K562 (cell line): ENCODE measurements at regions not wholly inside any gene's neighbourhood (a gene's known extent, or its start where the extent isn't known, plus 50 kb on each side); places are given as distances from the start of the nearest gene placed in this dataset.

ENCODE experiments used
- ATAC-seq: fragments of 200-7000 bp; cut with Tn5 transposase; 3 replicates; pipeline ENCODE4 v1.9.1; 2020; ENCODE audit warnings: moderate library complexity
- BruUV-seq: library from RNA; stranded (reverse); fragments of 400-500 nt; replicated peaks from 2 replicates; lab custom pipeline; 2021; lab: Mats Ljungman, UMichigan
- CTCF ChIA-PET: fragments of 300-600 bp; formaldehyde crosslinking; extraction: SDS; loops from one replicate; lab custom pipeline; 2021; ENCODE audit warnings: low intra/inter-chr PET ratio; lab: Yijun Ruan, JAX
- POLR2A ChIA-PET: fragments of 300-600, 350-650 bp; sonication (Branson Sonifier 250); formaldehyde crosslinking; extraction: SDS; loops from one replicate; lab custom pipeline; 2021; ENCODE audit warnings: antibody characterized with exemption, inconsistent platforms; lab: Yijun Ruan, JAX
- DNase-seq, 4 experiments: peaks; one replicate each; pipeline versions ENCODE4 v3.0.0 to v3.0.0-alpha.2; 2011 to 2018; ENCODE audit warnings: low spot score in 3 of 4, mixed read lengths in 3 of 4; ENCODE audit errors: extremely low read depth in 1 of 4
- FAIRE-seq: peaks from 2 replicates; lab custom pipeline; 2011; peaks lifted over from hg19 to GRCh38; lab: Jason Lieb, UNC
- H2AFZ ChIP-seq: 2 replicates; pipeline ENCODE4 v1.6.0; 2011; ENCODE audit warnings: low read depth, low read length, control low read depth, inconsistent platforms
- H3K27ac ChIP-seq: fragments of 200-600 bp; 3 replicates; pipeline ENCODE4 v1.8.0; 2011; ENCODE audit warnings: low read depth, mild to moderate bottlenecking, control low read depth, inconsistent platforms, low read length, moderate library complexity, mixed read lengths; ENCODE audit errors: extremely low read depth
- H3K27me3 ChIP-seq, 2 experiments: fragments of 300-600 bp in 1 of 2; 2 replicates in 1 of 2; 3 replicates in 1 of 2; pipeline versions ENCODE4 v1.6.0 to v1.8.0; 2011; ENCODE audit warnings: inconsistent platforms in 2 of 2, low read length in 2 of 2, mild to moderate bottlenecking in 1 of 2, mixed read lengths in 1 of 2, moderate library complexity in 1 of 2; ENCODE audit not compliant: control insufficient read depth in 2 of 2, insufficient read depth in 2 of 2
- H3K36me3 ChIP-seq: fragments of 300-600 bp; 3 replicates; pipeline ENCODE4 v1.8.0; 2011; ENCODE audit warnings: mild to moderate bottlenecking, low read length, inconsistent platforms; ENCODE audit not compliant: control insufficient read depth, insufficient read depth
- H3K4me1 ChIP-seq, 2 experiments: fragments of 200-600 bp in 1 of 2; replicated peaks in 1 of 2; 2 replicates in 1 of 2; 3 replicates in 1 of 2; pipeline versions ENCODE4 v1.5.1 to v1.8.0; 2011; ENCODE audit warnings: inconsistent platforms in 2 of 2, low read length in 2 of 2, mild to moderate bottlenecking in 1 of 2, mixed read lengths in 1 of 2, moderate library complexity in 1 of 2; ENCODE audit not compliant: control insufficient read depth in 2 of 2, insufficient read depth in 2 of 2
- H3K4me2 ChIP-seq: 2 replicates; pipeline ENCODE4 v1.6.1; 2011; ENCODE audit warnings: low read length, control low read depth, inconsistent platforms, mixed read lengths; ENCODE audit not compliant: insufficient read depth
- H3K4me3 ChIP-seq: fragments of 200-600 bp; sonication (generic), shearing (Covaris generic); 2 replicates; pipeline ENCODE4 v1.5.1; 2016; ENCODE audit warnings: control low read depth, inconsistent platforms
- H3K79me2 ChIP-seq: fragments of 200-600 bp; 3 replicates; pipeline ENCODE4 v1.8.0; 2011; ENCODE audit warnings: low read length, inconsistent platforms; ENCODE audit not compliant: control insufficient read depth, insufficient read depth
- H3K9ac ChIP-seq, 2 experiments: 2 replicates each; pipeline versions ENCODE4 v1.6.0 to v1.6.1; 2011; ENCODE audit warnings: low read depth in 2 of 2, low read length in 2 of 2, control low read depth in 1 of 2, inconsistent platforms in 1 of 2, mild to moderate bottlenecking in 1 of 2, mixed read lengths in 1 of 2; ENCODE audit not compliant: insufficient read depth in 1 of 2
- H3K9me1 ChIP-seq: one replicate; pipeline ENCODE4 v1.6.0; 2011; ENCODE audit warnings: inconsistent platforms, mild to moderate bottlenecking, low read length, moderate library complexity; ENCODE audit not compliant: control insufficient read depth, insufficient read depth
- H3K9me3 ChIP-seq: replicated peaks from 2 replicates; pipeline ENCODE4 v1.5.1; 2011; ENCODE audit warnings: low read depth, low read length, inconsistent platforms; ENCODE audit not compliant: control insufficient read depth, insufficient read depth
- H4K20me1 ChIP-seq: replicated peaks from 2 replicates; pipeline ENCODE4 v1.6.1; 2011; ENCODE audit warnings: low read length, inconsistent platforms, mixed read lengths; ENCODE audit not compliant: control insufficient read depth, insufficient read depth
- C11orf30 ChIP-seq: fragments of 450-650 bp; IDR thresholded peaks from 2 replicates; pipeline ENCODE4 v1.6.1; 2016; ENCODE audit warnings: low read depth, mild to moderate bottlenecking
- CBFA2T3 ChIP-seq: fragments of 450-650 bp; IDR thresholded peaks from 2 replicates; pipeline ENCODE4 v1.6.1; 2017
- CC2D1A ChIP-seq: fragments of 450-650 bp; IDR thresholded peaks from 2 replicates; pipeline ENCODE4 v1.6.1; 2017; ENCODE audit warnings: mild to moderate bottlenecking
- CHCHD3 ChIP-seq: fragments of 250-450 bp; sonication (Bioruptor Pico); IDR thresholded peaks from 2 replicates; pipeline ENCODE4 v2.1.2; 2022; ENCODE audit warnings: mild to moderate bottlenecking
- DACH1 ChIP-seq: fragments of 450-650 bp; IDR thresholded peaks from 2 replicates; pipeline ENCODE4 v1.6.1; 2018; ENCODE audit not compliant: partially characterized antibody
- EP400 ChIP-seq: fragments of 450-650 bp; IDR thresholded peaks from 2 replicates; pipeline ENCODE4 v1.6.1; 2017; ENCODE audit warnings: antibody characterized with exemption, mild to moderate bottlenecking, moderate library complexity
- HDAC2 ChIP-seq: fragments of 450-650 bp; IDR thresholded peaks from 2 replicates; pipeline ENCODE4 v1.6.1; 2016; ENCODE audit warnings: mild to moderate bottlenecking
- HOXB6 ChIP-seq: fragments of 250-450 bp; sonication (Bioruptor Pico); IDR thresholded peaks from 2 replicates; pipeline ENCODE4 v1.5.1; 2022; ENCODE audit warnings: mild to moderate bottlenecking, borderline replicate concordance
- JUND ChIP-seq, 2 experiments: IDR thresholded peaks; 2 replicates in 1 of 2; 3 replicates in 1 of 2; pipeline ENCODE4 v1.6.1; 2011; ENCODE audit warnings: borderline replicate concordance in 2 of 2, low read depth in 2 of 2, low read length in 2 of 2, improper control_type of control experiment in 1 of 2, missing biosample characterization in 1 of 2, missing genetic modification characterization in 1 of 2, missing genetic modification reagents in 1 of 2
- MAFF ChIP-seq: IDR thresholded peaks from 2 replicates; pipeline ENCODE4 v1.6.1; 2012; ENCODE audit warnings: low read length, improper control_type of control experiment
- MAFG ChIP-seq: fragments of 450-650 bp; conservative IDR thresholded peaks from 2 replicates; pipeline ENCODE4 v1.6.1; 2016; ENCODE audit warnings: missing genetic modification characterization, missing compliant biosample characterization
- MAFK ChIP-seq: IDR thresholded peaks from 2 replicates; pipeline ENCODE4 v1.6.1; 2011; ENCODE audit warnings: low read length, improper control_type of control experiment
- NFE2 ChIP-seq: IDR thresholded peaks from 2 replicates; pipeline ENCODE4 v1.6.1; 2014; ENCODE audit warnings: antibody characterized with exemption, low read depth
- NFE2L1 ChIP-seq: fragments of 450-650 bp; IDR thresholded peaks from 2 replicates; pipeline ENCODE4 v1.6.1; 2016; ENCODE audit warnings: missing genetic modification characterization, low read depth, mild to moderate bottlenecking, missing compliant biosample characterization, moderate library complexity, borderline replicate concordance
- NFXL1 ChIP-seq: fragments of 450-650 bp; formaldehyde crosslinking; IDR thresholded peaks from 2 replicates; pipeline ENCODE4 v1.4.0; 2021; ENCODE audit warnings: mild to moderate bottlenecking
- RBM22 ChIP-seq: fragments of 200-400 bp; formaldehyde crosslinking; IDR thresholded peaks from 2 replicates; pipeline ENCODE4 v1.6.1; 2018; ENCODE audit warnings: low read length, low read depth; ENCODE audit not compliant: poor library complexity, severe bottlenecking
- ZNF316 ChIP-seq: fragments of 450-650 bp; IDR thresholded peaks from 2 replicates; pipeline ENCODE4 v1.6.1; 2016
- WGBS: fragments of 100-300 bp; shearing (Covaris generic); methylation state at CpG from one replicate; pipeline ENCODE4 v1.1.6; 2016; ENCODE audit warnings: low coverage, mixed read lengths; ENCODE audit not compliant: insufficient coverage; ENCODE audit errors: missing lambda C conversion rate; 5-methylcytosine and 5-hydroxymethylcytosine counted together
- in situ Hi-C: fragments of 300-500 bp; cut with MboI; formaldehyde crosslinking; loops from 4 replicates; pipeline ENCODE4 v1.15.0; 2018; ENCODE audit warnings: inconsistent platforms, mixed read lengths
- intact Hi-C: fragments of 100-400 bp; cut with micrococcal nuclease; formaldehyde crosslinking; loops from 2 replicates; pipeline ENCODE4 v1.14.2; 2022
- TF ChIP-seq, protein P1 (sequence below), 2 experiments: fragments of 450-650 bp in 1 of 2; sonication (generic) in 1 of 2; formaldehyde crosslinking in 1 of 2; IDR thresholded peaks in 1 of 2; conservative IDR thresholded peaks in 1 of 2; 2 replicates each; pipeline versions ENCODE4 v1.6.1 to v1.8.1; 2016 to 2023; ENCODE audit warnings: mild to moderate bottlenecking in 2 of 2, moderate library complexity in 2 of 2, inconsistent platforms in 1 of 2, missing genetic modification reagents in 1 of 2
- TF ChIP-seq, protein P2 (sequence below): sonication (generic); formaldehyde crosslinking; IDR thresholded peaks from 2 replicates; pipeline ENCODE4 v1.8.1; 2023; ENCODE audit warnings: missing genetic modification reagents, mild to moderate bottlenecking, borderline replicate concordance

DNA sequence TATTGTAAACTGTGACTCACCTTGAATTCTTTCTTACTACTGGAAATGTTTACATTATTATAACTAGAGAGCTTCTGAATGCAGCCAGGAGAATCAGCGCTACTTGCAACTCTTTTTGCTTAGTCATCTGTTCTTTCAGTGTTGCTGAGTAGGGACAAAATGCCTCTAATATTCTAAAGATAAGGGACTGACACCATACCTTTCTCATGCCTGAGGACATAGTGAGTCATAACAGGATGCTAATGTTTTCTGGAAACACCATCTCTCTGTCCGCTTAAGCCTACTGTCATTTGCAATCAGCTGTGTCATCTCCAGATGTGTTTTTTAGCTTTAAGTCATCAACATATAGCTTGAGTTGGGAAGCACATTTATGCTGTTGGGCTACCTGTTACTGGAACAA is 108.3 kb downstream of the QRFPR start:
- no peak overlapping the region for H3K4me2 ChIP-seq
- no peaks in the 10 kb centered on the region for H4K20me1 ChIP-seq
- no peaks in the 10 kb centered on the region for H3K9me3 ChIP-seq
- POLR2A ChIA-PET = no interaction called here
- CTCF ChIA-PET = no interaction called here
- H3K36me3 ChIP-seq = no peaks in the 10 kb centered on the region
- peak in 2 of 4 experiments; percentile 9 to 11 for DNase-seq
- no peak overlapping the region for H2AFZ ChIP-seq
- in situ Hi-C loops = no loop called here
- peak; percentile 25; the same call in 1 of the 3 replicates for ATAC-seq
- no peak overlapping the region for H3K9ac ChIP-seq
- no peak for FAIRE-seq
- H3K4me3 ChIP-seq = no peak overlapping the region
- intact Hi-C loops = no loop called here
- H3K27ac ChIP-seq = no peak overlapping the region
- no peaks in the 10 kb centered on the region for H3K79me2 ChIP-seq
- H3K9me1 ChIP-seq = no peaks in the 10 kb centered on the region
- H3K27me3 ChIP-seq = no peaks in the 10 kb centered on the region
- no TSS peak for BruUV-seq
- TF ChIP-seq RBM22 (no peak), ZNF316 (peak; percentile 95), NFXL1 (no peak), DACH1 (peak; percentile 13), MAFG (tag) (peak; percentile 93), MAFK (peak; percentile 87), CC2D1A (no peak), CBFA2T3 (0 out of 2 replicates have a peak, but pooled peaks have one; percentile 5), HDAC2 (no peak), NFE2 (peak; percentile 67), HOXB6 (CRISPR knock-in tag) (no peak), CHCHD3 (CRISPR knock-in tag) (no peak), JUND (IDR thresholded peaks at IDR 0.05; ENCODE audit: borderline replicate concordance, low read depth, low read length) (no peak), JUND (tag; IDR thresholded peaks at IDR 0.05; ENCODE audit: borderline replicate concordance, low read depth, low read length) (peak; percentile 76; the same call in 1 of the 3 replicates), C11orf30 (peak; percentile 92), MAFF (peak; percentile 80), EP400 (no peak), NFE2L1 (peak; percentile 40; the same call in 1 of the 2 replicates)
- TF ChIP-seq, protein P1, sequence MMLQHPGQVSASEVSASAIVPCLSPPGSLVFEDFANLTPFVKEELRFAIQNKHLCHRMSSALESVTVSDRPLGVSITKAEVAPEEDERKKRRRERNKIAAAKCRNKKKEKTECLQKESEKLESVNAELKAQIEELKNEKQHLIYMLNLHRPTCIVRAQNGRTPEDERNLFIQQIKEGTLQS (IDR thresholded peaks at IDR 0.05) = peak; percentile 69
- TF ChIP-seq, protein P1 (CRISPR knock-in tag; conservative IDR thresholded peaks at IDR 0.05) = no peak
- TF ChIP-seq, protein P2, sequence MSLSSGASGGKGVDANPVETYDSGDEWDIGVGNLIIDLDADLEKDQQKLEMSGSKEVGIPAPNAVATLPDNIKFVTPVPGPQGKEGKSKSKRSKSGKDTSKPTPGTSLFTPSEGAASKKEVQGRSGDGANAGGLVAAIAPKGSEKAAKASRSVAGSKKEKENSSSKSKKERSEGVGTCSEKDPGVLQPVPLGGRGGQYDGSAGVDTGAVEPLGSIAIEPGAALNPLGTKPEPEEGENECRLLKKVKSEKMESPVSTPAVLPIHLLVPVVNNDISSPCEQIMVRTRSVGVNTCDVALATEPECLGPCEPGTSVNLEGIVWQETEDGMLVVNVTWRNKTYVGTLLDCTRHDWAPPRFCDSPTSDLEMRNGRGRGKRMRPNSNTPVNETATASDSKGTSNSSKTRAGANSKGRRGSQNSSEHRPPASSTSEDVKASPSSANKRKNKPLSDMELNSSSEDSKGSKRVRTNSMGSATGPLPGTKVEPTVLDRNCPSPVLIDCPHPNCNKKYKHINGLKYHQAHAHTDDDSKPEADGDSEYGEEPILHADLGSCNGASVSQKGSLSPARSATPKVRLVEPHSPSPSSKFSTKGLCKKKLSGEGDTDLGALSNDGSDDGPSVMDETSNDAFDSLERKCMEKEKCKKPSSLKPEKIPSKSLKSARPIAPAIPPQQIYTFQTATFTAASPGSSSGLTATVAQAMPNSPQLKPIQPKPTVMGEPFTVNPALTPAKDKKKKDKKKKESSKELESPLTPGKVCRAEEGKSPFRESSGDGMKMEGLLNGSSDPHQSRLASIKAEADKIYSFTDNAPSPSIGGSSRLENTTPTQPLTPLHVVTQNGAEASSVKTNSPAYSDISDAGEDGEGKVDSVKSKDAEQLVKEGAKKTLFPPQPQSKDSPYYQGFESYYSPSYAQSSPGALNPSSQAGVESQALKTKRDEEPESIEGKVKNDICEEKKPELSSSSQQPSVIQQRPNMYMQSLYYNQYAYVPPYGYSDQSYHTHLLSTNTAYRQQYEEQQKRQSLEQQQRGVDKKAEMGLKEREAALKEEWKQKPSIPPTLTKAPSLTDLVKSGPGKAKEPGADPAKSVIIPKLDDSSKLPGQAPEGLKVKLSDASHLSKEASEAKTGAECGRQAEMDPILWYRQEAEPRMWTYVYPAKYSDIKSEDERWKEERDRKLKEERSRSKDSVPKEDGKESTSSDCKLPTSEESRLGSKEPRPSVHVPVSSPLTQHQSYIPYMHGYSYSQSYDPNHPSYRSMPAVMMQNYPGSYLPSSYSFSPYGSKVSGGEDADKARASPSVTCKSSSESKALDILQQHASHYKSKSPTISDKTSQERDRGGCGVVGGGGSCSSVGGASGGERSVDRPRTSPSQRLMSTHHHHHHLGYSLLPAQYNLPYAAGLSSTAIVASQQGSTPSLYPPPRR (CRISPR knock-in tag) = no peak
- TF ChIP-seq, all 486 proteins: peak for 11
- H3K4me1 ChIP-seq = no peaks in the 10 kb centered on the region
- WGBS = 0% methylated on average over 2 of the region's 2 CpGs
